ENCODE measurements at regions not wholly inside any gene's neighbourhood (a gene's known extent, or its start where the extent isn't known, plus 50 kb on each side); places are given as distances from the start of the nearest gene placed in this dataset.
A peak's percentile ranks its signal among the peaks of the same experiment; 100 is the strongest.

- TF ChIP-seq PBX3 (IDR thresholded peaks at IDR 0.05; ENCODE audit: insufficient replicate concordance, low read depth, low read length) (peak; percentile 65), MYB (IDR thresholded peaks at IDR 0.05; ENCODE audit: borderline replicate concordance, low read depth, low read length) (no peak), SUZ12 (IDR thresholded peaks at IDR 0.05; ENCODE audit: unreplicated experiment) (no peak), POU2F2 (IDR thresholded peaks at IDR 0.05; ENCODE audit: borderline replicate concordance, low read depth, low read length) (no peak), ZNF384 (IDR thresholded peaks at IDR 0.05; ENCODE audit: borderline replicate concordance, low read depth, low read length) (no peak), ASH2L (IDR thresholded peaks at IDR 0.05; ENCODE audit: borderline replicate concordance, low read depth) (no peak), TCF3 (IDR thresholded peaks at IDR 0.05; ENCODE audit: borderline replicate concordance, insufficient read depth, low read depth, low read length) (0 out of 2 replicates have a peak, but pooled peaks have one; percentile 12), SUPT20H (IDR thresholded peaks at IDR 0.05; ENCODE audit: borderline replicate concordance, control insufficient read depth, low read depth, low read length) (no peak), BCL11A (IDR thresholded peaks at IDR 0.05; ENCODE audit: low read depth, low read length) (no peak), NFYB (IDR thresholded peaks at IDR 0.05; ENCODE audit: insufficient read depth, low read depth, low read length) (no peak), SRF (IDR thresholded peaks at IDR 0.05; ENCODE audit: low read depth in 2 of 2, low read length in 2 of 2) (no peak), EGR1 (IDR thresholded peaks at IDR 0.05; ENCODE audit: borderline replicate concordance in 1 of 2, low read depth in 2 of 2, low read length in 2 of 2) (no peak), ZNF207 (IDR thresholded peaks at IDR 0.05; ENCODE audit: borderline replicate concordance) (no peak), RAD21 (IDR thresholded peaks at IDR 0.05; ENCODE audit: insufficient read depth, low read depth, low read length) (no peak), RFX5 (IDR thresholded peaks at IDR 0.05; ENCODE audit: low read depth, low read length) (no peak)
- TF ChIP-seq, protein P1, sequence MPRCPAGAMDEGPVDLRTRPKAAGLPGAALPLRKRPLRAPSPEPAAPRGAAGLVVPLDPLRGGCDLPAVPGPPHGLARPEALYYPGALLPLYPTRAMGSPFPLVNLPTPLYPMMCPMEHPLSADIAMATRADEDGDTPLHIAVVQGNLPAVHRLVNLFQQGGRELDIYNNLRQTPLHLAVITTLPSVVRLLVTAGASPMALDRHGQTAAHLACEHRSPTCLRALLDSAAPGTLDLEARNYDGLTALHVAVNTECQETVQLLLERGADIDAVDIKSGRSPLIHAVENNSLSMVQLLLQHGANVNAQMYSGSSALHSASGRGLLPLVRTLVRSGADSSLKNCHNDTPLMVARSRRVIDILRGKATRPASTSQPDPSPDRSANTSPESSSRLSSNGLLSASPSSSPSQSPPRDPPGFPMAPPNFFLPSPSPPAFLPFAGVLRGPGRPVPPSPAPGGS (IDR thresholded peaks at IDR 0.05; ENCODE audit: borderline replicate concordance, insufficient read depth, low read depth, low read length, poor library complexity, severe bottlenecking): peak; percentile 94
Measured at GRCh38 chr15:66933932-66934867, 131.2 kb upstream of the SMAD3 start (continued).
